Kidney epithelial cell (primary cell): ENCODE measurements at regions not wholly inside any gene's neighbourhood (a gene's known extent, or its start where the extent isn't known, plus 50 kb on each side); places are given as distances from the start of the nearest gene placed in this dataset.

Source experiments
- DNase-seq: peaks from one replicate; pipeline ENCODE4 v3.0.0-alpha.2; 2010; ENCODE audit warnings: low read depth
- H3K27me3 ChIP-seq: 2 replicates; pipeline ENCODE4 v1.6.0; 2011; ENCODE audit warnings: low read length; ENCODE audit not compliant: control insufficient read depth, insufficient read depth
- H3K36me3 ChIP-seq: 2 replicates; pipeline ENCODE4 v1.5.1; 2011; ENCODE audit warnings: low read length; ENCODE audit not compliant: control insufficient read depth, insufficient read depth
- H3K4me3 ChIP-seq: 2 replicates; pipeline ENCODE4 v1.5.1; 2011; ENCODE audit warnings: low read depth, mild to moderate bottlenecking, control low read depth, low read length
- CTCF ChIP-seq: IDR thresholded peaks from 2 replicates; pipeline ENCODE4 v1.5.1; 2011; ENCODE audit warnings: mild to moderate bottlenecking, moderate library complexity, low read length, control low read depth, inconsistent platforms; ENCODE audit not compliant: insufficient read depth, poor library complexity, severe bottlenecking

- Histone ChIP-seq H3K27me3 (no peaks in the 10 kb centered on the region), H3K4me3 (no peak overlapping the region), H3K36me3 (no peaks in the 10 kb centered on the region)
- no peak for DNase-seq
- no peak for TF ChIP-seq CTCF
Measured at GRCh38 chr18:70653671-70654070, 364.8 kb downstream of the SOCS6 start.

DNA sequence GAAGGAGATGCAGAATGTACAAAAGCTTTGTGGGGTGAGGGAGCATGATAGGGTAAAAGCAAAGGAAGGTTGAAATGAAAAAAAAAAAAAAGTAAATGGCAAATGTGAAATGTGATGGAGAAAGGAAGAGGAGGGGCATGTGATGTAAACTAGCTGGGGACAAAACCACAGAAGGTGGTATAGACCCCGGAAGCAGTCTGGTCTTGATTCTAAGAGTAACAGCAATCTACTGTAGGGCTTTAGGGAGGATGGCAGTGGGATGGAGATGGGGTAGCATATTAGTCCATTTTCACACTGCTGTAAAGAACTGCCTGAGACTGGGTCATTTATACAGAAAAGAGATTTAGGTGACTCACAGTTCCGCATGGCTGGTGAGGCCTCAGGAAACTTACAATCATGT is 362.0 kb downstream of the SOCS6 start:
- no peak for TF ChIP-seq CTCF

GRCh38 chr18:70649683-70650082 is 360.8 kb downstream of the SOCS6 start:
- H3K36me3 ChIP-seq = no peaks in the 10 kb centered on the region
- H3K27me3 ChIP-seq = no peaks in the 10 kb centered on the region
- no peak overlapping the region for H3K4me3 ChIP-seq
- no peak for TF ChIP-seq CTCF
- no peak for DNase-seq

More for the DNA sequence above, 362.0 kb downstream of the SOCS6 start:
- Histone ChIP-seq H3K36me3 (no peaks in the 10 kb centered on the region), H3K27me3 (no peaks in the 10 kb centered on the region), H3K4me3 (no peak overlapping the region)
- DNase-seq = no peak

GRCh38 chr18:70645971-70646370 is 357.1 kb downstream of the SOCS6 start:
- no peaks in the 10 kb centered on the region for H3K36me3 ChIP-seq
- no peaks in the 10 kb centered on the region for H3K27me3 ChIP-seq
- H3K4me3 ChIP-seq = no peak overlapping the region
- DNase-seq = no peak
- no peak for TF ChIP-seq CTCF

- Histone ChIP-seq H3K4me3 (no peak overlapping the region), H3K36me3 (no peaks in the 10 kb centered on the region), H3K27me3 (no peaks in the 10 kb centered on the region)
- no peak for DNase-seq
- no peak for TF ChIP-seq CTCF
Measured at GRCh38 chr18:70643812-70644211, 355.0 kb downstream of the SOCS6 start.

GRCh38 chr18:70641156-70641775 is 352.4 kb downstream of the SOCS6 start:
- no peak for DNase-seq
- no peak overlapping the region for H3K4me3 ChIP-seq
- no peak for TF ChIP-seq CTCF
- no peaks in the 10 kb centered on the region for H3K36me3 ChIP-seq
- H3K27me3 ChIP-seq = no peaks in the 10 kb centered on the region
